GM19023 (cell line): ENCODE measurements at regions not wholly inside any gene's neighbourhood (a gene's known extent, or its start where the extent isn't known, plus 50 kb on each side); places are given as distances from the start of the nearest gene placed in this dataset.
"Not testable (repeated sequence)": the region's sequence is repeated elsewhere in the genome, so short reads cannot be mapped to it uniquely, and the experiment has no call there.

ENCODE experiments used
- ATAC-seq: cut with Tn5 transposase; IDR thresholded peaks from one replicate; pipeline ENCODE4 v1.9.1; 2021; ENCODE audit warnings: mild to moderate bottlenecking, moderate library complexity; ENCODE audit not compliant: unreplicated experiment

DNA sequence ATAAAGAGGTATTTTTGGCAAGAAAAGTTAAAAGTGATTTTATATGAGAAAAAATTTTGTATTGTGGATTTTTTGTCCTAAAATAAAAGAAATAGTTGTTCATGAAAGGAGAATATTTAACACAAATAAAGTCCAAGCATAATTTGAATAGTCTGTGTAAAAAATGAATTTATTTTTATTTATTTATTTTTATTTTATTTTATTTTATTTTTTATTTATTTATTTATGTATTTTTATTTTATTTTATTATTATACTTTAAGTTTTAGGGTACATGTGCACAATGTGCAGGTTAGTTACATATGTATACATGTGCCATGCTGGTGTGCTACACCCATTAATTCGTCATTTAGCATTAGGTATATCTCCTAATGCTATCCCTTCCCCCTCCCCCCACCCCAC lies 948.9 kb upstream of the ADGRB3 start:
- not testable (repeated sequence) for ATAC-seq

GRCh38 chr6:67683960-67684359 lies 951.1 kb upstream of the ADGRB3 start:
- ATAC-seq, result no peak

- no peak for ATAC-seq
Observed at GRCh38 chr6:67680297-67680932, 954.7 kb upstream of the ADGRB3 start.

DNA sequence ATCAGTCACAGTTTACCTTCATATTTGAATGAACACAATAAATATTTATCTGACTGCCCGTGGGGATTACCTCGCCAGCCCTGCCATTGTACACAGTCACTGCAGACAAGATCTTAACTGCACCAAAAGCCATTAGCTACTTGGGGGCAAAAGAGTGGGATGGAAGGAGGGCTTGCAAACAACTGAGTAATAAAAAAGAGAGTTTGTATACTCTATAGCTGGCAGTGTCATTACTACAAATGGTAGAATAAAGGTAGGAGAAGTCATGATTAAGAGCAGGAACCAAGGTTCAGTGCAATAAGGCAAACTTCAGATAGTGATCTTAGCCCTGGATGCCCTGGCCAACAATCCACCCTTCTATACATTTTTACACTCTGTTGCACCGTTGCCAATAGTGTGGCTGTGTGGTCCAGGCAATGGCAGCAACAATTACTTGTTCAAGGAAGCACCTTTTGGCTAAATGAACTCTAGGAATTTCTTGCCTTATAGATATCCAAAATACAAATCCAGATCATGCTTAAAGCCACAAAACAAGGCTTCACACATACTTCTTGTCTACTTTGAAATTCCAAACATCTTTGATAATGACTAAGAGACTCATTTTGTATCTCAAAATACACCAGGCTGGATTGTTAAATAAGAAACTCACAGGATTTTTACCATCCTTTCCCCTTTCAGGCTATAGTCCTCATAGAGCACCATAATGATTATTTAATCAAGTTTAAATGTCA lies 955.4 kb upstream of the ADGRB3 start:
- no peak for ATAC-seq

DNA sequence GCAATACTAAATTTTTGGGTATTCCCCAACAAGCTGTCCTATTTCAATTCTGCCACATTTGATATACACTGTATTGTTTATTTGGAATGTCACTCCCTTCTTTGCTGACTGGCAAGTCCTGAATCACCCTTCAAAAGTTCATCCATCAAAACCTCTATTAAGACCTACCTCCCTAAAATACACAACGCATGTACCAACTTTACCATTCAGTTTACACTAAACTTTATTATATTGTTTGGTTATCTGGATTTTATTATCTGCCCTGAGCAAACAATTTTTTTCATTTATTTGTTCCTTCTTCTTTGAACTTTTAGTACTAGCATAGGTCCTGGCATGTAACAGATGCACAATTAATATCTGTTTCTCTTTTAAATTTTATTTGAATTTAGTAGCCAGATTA lies 958.2 kb upstream of the ADGRB3 start:
- ATAC-seq, result no peak

GRCh38 chr6:67667637-67668422 lies 967.3 kb upstream of the ADGRB3 start:
- no peak for ATAC-seq

- ATAC-seq, result no peak
Observed at GRCh38 chr6:67666177-67666964, 968.7 kb upstream of the ADGRB3 start.

GRCh38 chr6:67664942-67665341 lies 970.1 kb upstream of the ADGRB3 start:
- ATAC-seq, result no peak

DNA sequence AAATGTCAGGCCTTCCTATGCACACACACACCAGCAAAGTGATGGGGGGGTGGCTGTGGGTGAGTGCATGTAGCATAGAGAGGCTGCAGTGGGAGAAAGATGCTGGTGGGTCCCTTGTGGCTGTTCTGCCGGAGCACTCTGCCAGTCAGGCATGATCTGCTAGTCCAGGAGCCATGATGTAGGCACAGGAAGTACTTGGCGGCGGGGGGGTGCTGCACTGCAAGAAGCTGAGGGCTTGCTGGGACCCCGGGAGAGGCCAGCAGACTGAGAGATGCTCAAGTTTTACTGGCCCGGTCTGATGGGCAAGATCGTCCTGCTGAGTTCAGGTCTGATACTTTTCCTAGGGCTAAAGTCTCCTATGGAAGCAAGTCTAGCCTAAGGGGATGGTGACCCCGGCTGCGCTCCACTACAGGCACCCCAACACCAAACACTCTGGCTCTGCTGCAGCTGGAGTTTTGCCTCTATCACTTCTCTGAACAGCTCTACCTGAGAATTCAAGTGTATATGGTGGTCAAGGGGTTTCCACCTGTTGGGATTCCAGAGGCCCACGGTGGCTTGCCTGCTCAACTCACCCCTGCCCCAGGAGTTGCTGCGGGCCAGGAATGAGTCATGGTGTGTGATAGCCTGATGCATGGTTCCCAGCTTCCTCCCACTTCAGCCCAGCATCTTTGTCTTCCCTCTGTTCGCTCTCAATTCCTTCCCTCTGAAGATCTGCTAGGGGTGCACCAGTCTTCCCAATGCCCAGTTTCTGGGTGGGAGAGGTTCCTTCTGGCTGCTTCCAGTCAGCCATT lies 971.8 kb upstream of the ADGRB3 start:
- ATAC-seq, result no peak

DNA sequence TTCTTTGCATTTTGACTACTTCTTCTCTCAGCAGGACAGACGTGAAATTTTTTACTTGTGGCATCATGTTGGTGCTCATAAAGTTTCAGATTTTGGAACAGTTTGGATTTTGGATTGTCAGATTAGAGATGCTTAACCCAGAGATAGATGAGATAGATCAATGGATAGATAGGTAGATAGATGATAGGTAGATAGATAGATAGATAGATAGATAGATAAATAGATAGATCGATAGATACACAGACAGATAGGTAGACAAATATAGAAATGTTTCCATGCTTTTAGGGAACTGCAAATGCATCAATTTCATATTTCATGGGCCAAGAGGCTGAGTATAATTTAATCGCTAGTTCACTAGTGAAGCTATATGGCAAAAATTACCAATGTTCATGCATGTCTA lies 981.5 kb upstream of the ADGRB3 start:
- no peak for ATAC-seq

DNA sequence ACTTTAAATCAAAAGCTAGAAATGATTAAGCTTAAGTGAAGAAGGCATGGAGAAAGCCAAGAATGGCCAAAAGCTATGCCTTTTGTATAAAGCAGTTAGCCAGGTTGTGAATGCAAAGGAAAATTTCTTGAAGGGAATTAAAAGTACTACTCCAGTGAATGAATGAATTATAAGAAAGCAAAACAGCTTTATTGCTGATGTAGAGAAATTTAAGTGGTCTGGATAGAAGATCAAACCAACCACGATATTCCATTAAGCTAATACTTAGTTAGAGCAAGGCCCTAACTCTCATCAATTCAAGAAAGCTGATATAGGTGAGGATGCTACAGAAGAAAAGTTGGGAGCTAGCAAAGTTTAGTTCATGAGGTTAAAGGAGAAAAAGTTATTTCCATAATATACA lies 988.5 kb upstream of the ADGRB3 start:
- no peak for ATAC-seq

DNA sequence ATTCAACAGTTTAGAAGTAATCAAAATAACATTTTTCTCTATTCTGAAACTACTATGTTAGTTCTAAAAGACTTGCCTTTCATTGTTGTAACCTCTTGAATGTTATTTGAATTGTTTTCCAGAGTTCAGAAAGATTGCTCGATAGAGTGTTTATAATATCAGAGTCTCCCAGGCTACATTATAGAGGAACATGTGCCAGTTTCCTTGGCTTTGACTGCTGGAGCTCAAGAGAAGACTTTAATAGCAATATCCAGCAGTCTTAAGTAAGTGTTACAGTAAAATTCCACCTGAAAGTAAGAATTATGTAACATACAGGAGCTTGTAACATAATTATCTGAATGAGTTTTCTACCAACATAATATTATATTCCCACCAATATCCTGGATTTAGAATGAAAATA lies 991.8 kb upstream of the ADGRB3 start:
- no peak for ATAC-seq

- ATAC-seq, result no peak
Observed at GRCh38 chr6:67642582-67642981, 992.5 kb upstream of the ADGRB3 start.

DNA sequence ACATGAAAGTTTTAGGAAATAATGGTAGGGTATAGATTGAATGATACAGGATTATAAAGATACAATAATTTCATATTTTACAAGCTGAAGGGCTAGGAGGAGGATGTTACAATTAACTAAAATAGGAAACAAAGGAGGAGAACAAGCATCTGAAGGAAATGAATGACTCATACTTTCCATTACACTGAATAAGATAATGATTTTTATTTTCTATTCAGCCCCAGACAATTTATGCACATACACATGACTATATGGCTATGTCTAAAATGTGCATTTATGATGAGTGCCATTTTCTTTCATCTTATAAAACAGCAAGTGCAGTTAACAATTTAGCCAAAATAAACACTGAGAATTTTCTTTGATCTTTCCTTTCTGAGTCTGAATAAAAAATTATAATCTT lies 994.6 kb upstream of the ADGRB3 start:
- ATAC-seq, result no peak

DNA sequence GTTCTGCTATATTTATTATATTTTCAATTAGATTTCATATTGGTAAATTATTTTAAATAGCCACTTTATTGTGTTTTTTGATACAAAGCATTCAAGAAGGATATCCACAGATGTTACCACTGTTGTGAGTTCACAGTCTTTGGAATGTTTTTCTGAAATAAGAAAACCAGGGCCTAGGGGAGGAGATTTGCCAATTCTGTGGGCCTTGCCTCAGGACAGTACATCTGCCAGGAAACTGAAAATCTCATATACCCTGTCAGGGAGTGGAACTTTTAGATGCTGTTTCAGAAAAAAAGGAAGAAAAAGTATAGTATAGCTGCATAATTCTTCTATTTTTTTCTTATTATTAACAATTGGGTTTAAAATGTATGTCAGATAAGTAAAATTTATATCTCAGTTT lies 995.9 kb upstream of the ADGRB3 start:
- no peak for ATAC-seq

DNA sequence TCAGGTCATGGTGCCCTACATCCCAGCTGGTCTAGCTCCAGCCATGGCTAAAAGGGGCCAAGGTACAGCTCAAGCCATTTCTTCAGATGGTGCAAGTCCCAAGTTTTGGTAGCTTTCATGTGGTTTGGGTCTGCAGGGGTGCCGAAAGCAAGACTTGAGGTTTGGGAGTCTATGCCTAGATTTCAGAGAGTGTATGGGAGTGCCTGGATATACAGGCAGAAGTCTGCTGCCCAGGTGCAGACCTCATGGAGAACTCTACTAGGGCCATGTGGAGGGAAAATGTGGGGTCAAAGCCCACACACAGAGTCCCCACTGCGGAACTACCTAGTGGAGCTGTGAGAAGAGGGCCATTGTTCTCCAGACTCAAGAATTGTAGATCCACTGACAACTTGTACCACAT lies 1000.9 kb upstream of the ADGRB3 start:
- ATAC-seq, result no peak

DNA sequence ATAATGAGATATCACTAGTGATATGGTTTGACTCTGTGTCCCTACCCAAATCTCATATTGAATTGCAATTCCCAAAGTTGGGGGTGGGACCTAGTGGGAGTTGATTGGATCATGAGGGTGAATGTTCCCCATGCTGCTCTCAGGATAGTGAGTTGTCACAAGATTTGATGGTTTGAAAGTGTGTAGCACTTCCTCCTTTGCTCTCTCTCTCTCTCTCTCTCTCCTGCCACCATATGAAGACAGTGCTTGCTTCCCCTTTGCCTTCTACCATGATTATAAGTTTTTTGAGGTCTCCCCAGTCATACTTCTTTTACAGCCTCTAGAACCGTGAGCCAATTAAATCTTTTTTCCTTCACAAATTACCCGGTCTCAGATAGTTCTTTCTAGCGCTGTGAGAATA lies 1002.0 kb upstream of the ADGRB3 start:
- ATAC-seq, result no peak

- ATAC-seq, result no peak
Observed at GRCh38 chr6:67630146-67630545, 1004.9 kb upstream of the ADGRB3 start.

DNA sequence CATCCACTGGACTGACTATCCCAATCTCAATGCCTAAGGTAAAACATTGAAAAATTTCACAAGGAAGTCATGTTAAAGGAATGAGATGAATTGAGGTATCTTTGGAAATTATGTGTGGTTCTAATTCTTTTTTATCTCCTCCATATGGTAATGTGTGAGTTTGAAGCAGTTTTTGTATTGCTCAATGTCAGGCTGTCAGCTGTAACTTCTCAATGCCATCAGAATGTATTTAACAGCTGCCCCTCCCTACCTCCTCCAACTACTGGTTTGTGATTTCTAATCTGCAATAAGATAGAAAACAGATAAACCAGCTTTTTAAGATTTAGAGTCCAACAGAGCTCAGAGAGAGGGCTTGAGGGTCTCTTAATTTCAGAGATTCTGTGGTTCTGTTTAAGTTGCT lies 1005.8 kb upstream of the ADGRB3 start:
- no peak for ATAC-seq

DNA sequence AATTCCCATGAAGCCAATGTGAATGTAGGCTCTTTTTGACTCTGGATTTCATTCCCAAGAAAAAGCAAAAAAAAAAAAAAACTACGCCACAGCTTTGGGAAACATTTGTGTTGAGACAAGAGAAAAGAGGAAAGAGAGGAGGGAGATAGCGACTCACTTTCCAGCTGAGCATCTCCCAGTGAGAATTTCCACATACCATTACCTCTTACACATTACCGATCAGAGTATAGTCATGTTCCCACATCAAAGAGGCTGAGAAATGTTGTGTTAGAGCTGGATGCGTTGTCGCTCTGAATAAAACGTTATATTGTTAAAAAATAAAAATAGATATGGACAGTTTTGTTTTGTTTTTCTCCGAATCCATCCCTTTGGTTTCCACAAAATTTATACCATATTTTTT lies 1019.3 kb upstream of the ADGRB3 start:
- ATAC-seq, result no peak
